ENCODE measurements at regions not wholly inside any gene's neighbourhood (a gene's known extent, or its start where the extent isn't known, plus 50 kb on each side); places are given as distances from the start of the nearest gene placed in this dataset.

- TF ChIP-seq POLR2A (IDR thresholded peaks at IDR 0.05; ENCODE audit: low read depth, low read length) (no peak), POLR2AphosphoS5 (IDR thresholded peaks at IDR 0.05; ENCODE audit: low read depth, low read length) (no peak), TAF1 (IDR thresholded peaks at IDR 0.05; ENCODE audit: borderline replicate concordance, low read depth, low read length) (no peak)
Observed at GRCh38 chr6:40740518-40740917, 153.4 kb upstream of the LRFN2 start.
